ENCODE measurements at regions not wholly inside any gene's neighbourhood (a gene's known extent, or its start where the extent isn't known, plus 50 kb on each side); places are given as distances from the start of the nearest gene placed in this dataset.

- no peaks in the 10 kb centered on the region for H3K4me1 ChIP-seq (ENCODE audit: insufficient read depth, low read length, poor library complexity, severe bottlenecking)
- no peaks in the 10 kb centered on the region for H3K36me3 ChIP-seq (ENCODE audit: insufficient read depth, low read length)
- no peak overlapping the region for H3K4me2 ChIP-seq (ENCODE audit: low read depth, low read length, poor library complexity, severe bottlenecking)
- H3K79me2 ChIP-seq (ENCODE audit: insufficient read depth, low read length), result no peaks in the 10 kb centered on the region
- no peak overlapping the region for H3K9ac ChIP-seq (ENCODE audit: low read depth, low read length, poor library complexity, severe bottlenecking)
- no peak overlapping the region for H2AFZ ChIP-seq (ENCODE audit: low read length)
- H4K20me1 ChIP-seq (ENCODE audit: insufficient read depth, low read length, poor library complexity, severe bottlenecking), result no peaks in the 10 kb centered on the region
- no peaks in the 10 kb centered on the region for H3K27me3 ChIP-seq (ENCODE audit: insufficient read depth, low read length, poor library complexity, severe bottlenecking)
- H3F3A ChIP-seq (ENCODE audit: low read depth), result no peaks in the 10 kb centered on the region
- no peak overlapping the region for H3K4me3 ChIP-seq (ENCODE audit: low read length, poor library complexity, severe bottlenecking)
- TF ChIP-seq EZH2phosphoT487 (IDR thresholded peaks at IDR 0.05; ENCODE audit: borderline replicate concordance) (no peak), CTCF (conservative IDR thresholded peaks at IDR 0.05; ENCODE audit: low read length) (no peak)
- H3K9me2 ChIP-seq (replicated peaks; ENCODE audit: low read depth, low read length), result no peaks in the 10 kb centered on the region
- peaks cover 3% of the 10 kb centered on the region; the same call in 1 of the 2 replicates for H3K9me3 ChIP-seq (ENCODE audit: insufficient read depth, low read depth, low read length)
Measured at GRCh38 chr13:34816908-34817665, 125.0 kb upstream of the NBEA start.

- H3K4me1 ChIP-seq (ENCODE audit: insufficient read depth, low read length, poor library complexity, severe bottlenecking), result no peaks in the 10 kb centered on the region
- H3K4me2 ChIP-seq (ENCODE audit: low read depth, low read length, poor library complexity, severe bottlenecking), result no peak overlapping the region
- TF ChIP-seq EZH2phosphoT487 (IDR thresholded peaks at IDR 0.05; ENCODE audit: borderline replicate concordance), result no peak
- no peak for TF ChIP-seq CTCF (conservative IDR thresholded peaks at IDR 0.05; ENCODE audit: low read length)
- no peaks in the 10 kb centered on the region for H3K79me2 ChIP-seq (ENCODE audit: insufficient read depth, low read length)
- no peaks in the 10 kb centered on the region for H3F3A ChIP-seq (ENCODE audit: low read depth)
- H3K9me3 ChIP-seq (ENCODE audit: insufficient read depth, low read depth, low read length), result no peaks in the 10 kb centered on the region
- H4K20me1 ChIP-seq (ENCODE audit: insufficient read depth, low read length, poor library complexity, severe bottlenecking), result no peaks in the 10 kb centered on the region
- no peak overlapping the region for H2AFZ ChIP-seq (ENCODE audit: low read length)
- no peak overlapping the region for H3K4me3 ChIP-seq (ENCODE audit: low read length, poor library complexity, severe bottlenecking)
- H3K9ac ChIP-seq (ENCODE audit: low read depth, low read length, poor library complexity, severe bottlenecking), result no peak overlapping the region
- H3K36me3 ChIP-seq (ENCODE audit: insufficient read depth, low read length), result no peaks in the 10 kb centered on the region
- no peaks in the 10 kb centered on the region for H3K9me2 ChIP-seq (replicated peaks; ENCODE audit: low read depth, low read length)
- no peaks in the 10 kb centered on the region for H3K27me3 ChIP-seq (ENCODE audit: insufficient read depth, low read length, poor library complexity, severe bottlenecking)
Measured at GRCh38 chr13:34822650-34823049, 119.4 kb upstream of the NBEA start.

- Histone ChIP-seq H3K4me3 (ENCODE audit: low read length, poor library complexity, severe bottlenecking) (no peak overlapping the region), H3K27me3 (ENCODE audit: insufficient read depth, low read length, poor library complexity, severe bottlenecking) (no peaks in the 10 kb centered on the region), H3K79me2 (ENCODE audit: insufficient read depth, low read length) (no peaks in the 10 kb centered on the region), H3K9me3 (ENCODE audit: insufficient read depth, low read depth, low read length) (no peaks in the 10 kb centered on the region), H3F3A (ENCODE audit: low read depth) (no peaks in the 10 kb centered on the region), H3K36me3 (ENCODE audit: insufficient read depth, low read length) (no peaks in the 10 kb centered on the region), H4K20me1 (ENCODE audit: insufficient read depth, low read length, poor library complexity, severe bottlenecking) (no peaks in the 10 kb centered on the region), H3K9me2 (replicated peaks; ENCODE audit: low read depth, low read length) (no peaks in the 10 kb centered on the region), H2AFZ (ENCODE audit: low read length) (no peak overlapping the region), H3K4me1 (ENCODE audit: insufficient read depth, low read length, poor library complexity, severe bottlenecking) (no peaks in the 10 kb centered on the region), H3K4me2 (ENCODE audit: low read depth, low read length, poor library complexity, severe bottlenecking) (no peak overlapping the region), H3K9ac (ENCODE audit: low read depth, low read length, poor library complexity, severe bottlenecking) (no peak overlapping the region)
- TF ChIP-seq EZH2phosphoT487 (IDR thresholded peaks at IDR 0.05; ENCODE audit: borderline replicate concordance) (no peak), CTCF (conservative IDR thresholded peaks at IDR 0.05; ENCODE audit: low read length) (no peak)
Measured at GRCh38 chr13:34826432-34826831, 115.6 kb upstream of the NBEA start.
